ENCODE measurements at regions not wholly inside any gene's neighbourhood (a gene's known extent, or its start where the extent isn't known, plus 50 kb on each side); places are given as distances from the start of the nearest gene placed in this dataset.
"Not testable (repeated sequence)": the region's sequence is repeated elsewhere in the genome, so short reads cannot be mapped to it uniquely, and the experiment has no call there.

DNA sequence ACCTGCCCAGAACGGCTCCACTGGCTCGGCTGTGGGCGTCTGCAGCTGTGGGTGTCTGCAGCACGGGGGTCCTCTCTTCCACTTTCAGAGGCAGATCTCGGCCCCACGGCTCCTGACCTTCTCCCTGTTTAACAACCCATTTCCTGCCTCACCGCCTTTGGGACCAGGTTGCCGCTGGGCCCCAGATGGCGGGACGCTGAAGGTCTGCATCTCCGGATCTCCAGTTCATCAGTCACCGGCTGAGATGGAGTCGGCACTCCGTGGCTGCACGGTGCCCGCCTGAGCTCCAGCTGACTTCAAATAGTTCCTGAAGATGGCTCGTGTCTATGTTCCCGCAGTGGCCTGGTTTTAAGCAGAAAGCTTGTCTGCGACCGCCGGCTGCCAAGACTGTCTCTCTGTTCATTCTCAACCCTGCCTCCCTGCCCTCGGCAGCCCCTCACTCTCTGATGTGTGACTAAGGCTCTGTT is 475.9 kb downstream of the BRD1 start:
- peak; percentile 32 for DNase-seq (ENCODE audit: low spot score)

DNA sequence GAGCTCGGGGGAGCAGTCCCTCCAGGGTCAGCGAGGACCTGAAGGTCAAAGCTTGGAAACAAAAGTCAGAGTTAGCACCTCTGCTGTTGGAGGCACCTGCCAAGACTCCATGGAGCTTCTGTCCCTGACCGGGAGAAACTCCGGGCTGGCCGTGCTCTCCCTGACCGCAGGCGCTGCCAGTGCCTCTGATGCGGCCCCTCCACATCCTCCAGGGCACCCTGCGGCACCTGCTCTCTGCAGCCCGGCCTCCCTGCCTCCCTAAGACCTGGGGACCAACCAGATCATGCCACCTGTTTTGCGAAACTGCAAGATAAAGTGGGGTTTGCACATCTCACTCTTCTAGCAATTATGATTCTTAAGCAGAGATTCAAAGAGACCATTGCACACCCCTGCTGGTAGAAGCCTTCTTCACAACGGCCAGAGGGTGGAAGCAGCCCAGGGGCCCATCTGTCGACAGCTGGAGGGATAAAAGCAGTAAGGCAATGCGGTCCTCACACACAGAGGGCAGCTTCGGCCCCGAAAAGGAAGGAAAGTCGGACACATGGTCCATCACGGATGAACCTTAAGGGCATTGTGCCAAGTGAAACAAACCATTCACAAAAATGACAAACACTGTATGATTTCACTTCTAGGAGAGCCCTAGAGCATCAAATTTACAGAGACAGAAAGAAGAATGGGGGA is 477.1 kb downstream of the BRD1 start:
- peak; percentile 31 for DNase-seq (ENCODE audit: low spot score)

DNA sequence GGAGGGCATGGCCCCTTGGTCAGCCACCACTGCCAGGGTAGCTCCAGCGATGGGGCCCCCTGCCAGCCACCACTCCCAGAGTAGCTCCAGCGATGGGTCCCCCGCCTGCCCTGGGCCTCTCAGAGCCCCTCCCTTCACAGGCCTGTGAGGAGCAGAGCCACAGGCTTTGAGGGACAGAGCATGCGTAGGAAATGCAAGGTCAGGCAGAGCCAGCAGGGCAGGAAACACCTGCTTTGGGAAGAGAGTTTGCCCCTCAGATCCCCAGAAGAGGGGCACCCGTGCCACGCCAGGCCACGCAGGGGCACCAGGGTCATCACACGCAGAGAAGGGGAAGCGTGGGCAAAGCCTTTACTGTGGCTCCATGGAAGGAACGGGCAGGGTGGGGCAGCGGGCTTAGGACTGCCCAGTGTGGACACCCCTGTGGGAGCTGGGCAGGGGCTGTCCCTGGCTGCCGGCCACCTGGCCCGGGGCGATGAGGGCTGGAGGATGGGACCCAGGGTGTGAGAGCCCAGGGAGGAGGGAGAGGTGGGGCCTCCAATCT is 477.8 kb downstream of the BRD1 start:
- DNase-seq (ENCODE audit: low spot score), result peak; percentile 32

DNA sequence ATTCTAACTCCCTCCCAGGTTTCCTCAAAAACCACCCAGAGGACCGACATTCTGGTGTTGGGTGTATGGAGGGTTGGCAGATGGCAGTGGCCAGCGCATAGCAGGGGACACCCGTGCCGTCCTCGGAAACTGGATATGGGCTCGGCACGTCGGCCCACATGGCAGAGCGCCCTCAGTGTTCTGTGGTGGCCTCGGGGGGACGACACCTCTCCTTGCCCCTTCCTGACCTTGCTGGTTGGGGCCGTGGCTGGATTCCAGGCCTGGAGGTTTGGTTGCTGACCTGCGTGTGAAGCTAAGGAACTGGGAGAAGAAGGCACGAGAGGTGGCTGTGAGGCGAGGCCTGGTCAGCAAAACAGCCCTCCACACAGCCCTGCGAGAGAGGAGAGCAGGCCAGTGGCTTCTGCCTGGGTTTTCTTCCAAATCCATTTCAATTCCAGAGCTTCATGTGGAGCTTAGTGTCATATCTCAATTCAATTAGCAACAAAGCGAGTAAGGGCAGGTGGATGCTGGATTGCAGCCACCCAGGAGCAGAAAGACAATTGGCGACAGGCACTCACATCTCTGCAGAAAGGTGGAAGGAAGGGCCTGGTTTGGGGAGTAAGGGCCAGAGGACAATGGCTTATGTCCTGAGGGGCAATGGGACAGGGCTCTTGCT is 478.4 kb downstream of the BRD1 start:
- peak; percentile 29 for DNase-seq (ENCODE audit: low spot score)

DNA sequence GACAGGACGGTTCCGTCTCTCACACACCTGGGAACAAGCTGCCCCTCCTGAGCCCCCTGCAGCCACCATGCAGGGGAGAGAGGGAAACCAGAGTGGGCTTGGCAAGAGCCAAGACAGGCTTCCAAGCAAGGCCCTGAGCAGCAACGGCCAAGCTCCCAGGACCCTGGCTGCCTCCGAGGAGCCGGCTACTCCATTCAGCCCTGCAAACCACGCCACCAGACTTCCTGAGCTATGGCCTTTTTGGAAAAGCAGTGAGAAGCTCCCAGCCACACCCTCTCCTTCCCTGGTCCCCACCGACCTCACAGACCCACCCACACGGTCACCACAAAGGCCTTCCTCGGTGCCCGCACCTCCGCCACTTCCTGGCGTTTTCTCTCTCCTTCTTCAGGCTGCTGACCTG is 479.0 kb downstream of the BRD1 start:
- DNase-seq (ENCODE audit: low spot score), result peak; percentile 25

DNA sequence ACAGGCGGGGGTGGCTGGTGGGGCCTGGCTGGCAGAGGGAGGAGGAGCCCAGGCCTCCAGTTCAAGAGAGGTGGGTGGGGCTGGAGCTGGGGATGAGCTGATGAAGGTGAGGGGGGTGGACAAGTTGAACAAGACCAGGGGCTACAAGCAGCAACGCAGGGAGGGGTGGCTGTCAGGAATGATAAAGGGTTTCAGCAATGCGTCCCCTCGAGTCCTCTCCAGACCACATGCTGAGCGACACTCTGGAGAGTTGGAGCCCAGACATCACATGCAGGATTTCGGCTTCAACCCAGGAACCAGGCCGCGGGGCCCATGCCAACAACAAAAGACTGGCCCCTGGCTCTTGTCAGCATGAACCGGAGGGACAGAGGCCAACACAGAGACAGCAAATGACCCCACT is 480.3 kb downstream of the BRD1 start:
- peak; percentile 37 for DNase-seq (ENCODE audit: low spot score)

DNA sequence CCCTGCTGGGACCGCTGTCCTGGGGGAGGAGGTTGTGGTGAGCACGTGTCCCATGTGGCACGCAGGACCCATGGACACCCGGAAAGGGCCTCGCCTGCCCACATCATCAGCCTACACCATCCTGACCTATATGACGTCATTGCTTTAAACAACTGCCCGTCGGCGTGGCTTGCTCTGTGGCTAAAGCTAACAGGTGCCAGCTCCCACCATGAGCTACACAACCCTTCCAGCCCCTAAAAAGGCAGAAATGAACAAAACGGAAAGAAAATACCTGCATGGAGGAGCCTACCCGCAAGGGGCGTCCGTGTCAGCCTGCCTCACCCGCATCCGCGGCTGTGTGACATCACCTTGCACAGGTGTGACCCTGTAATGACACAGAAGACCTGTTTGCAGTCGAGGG is 481.8 kb downstream of the BRD1 start:
- no peak for DNase-seq (ENCODE audit: low spot score)

DNA sequence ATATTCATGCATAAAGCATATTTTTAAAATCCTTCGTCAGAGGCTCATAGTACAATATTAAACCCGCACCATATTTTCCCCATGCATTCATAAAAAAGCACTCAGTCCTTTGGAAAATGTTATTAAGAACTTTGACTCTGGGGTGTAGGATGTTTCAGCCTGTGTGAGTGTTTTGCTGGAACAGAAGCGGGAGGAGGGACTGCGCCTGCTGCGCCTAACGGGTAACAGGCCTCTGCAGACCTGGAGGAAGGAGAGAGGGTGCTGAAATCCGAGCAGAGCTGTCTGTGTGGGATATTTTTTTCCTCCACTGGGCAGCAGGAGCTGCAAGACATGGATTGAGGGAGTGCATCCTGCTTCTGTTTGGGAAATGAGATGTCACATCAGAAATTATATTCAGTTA is 483.0 kb downstream of the BRD1 start:
- peak; percentile 41 for DNase-seq (ENCODE audit: low spot score)

DNA sequence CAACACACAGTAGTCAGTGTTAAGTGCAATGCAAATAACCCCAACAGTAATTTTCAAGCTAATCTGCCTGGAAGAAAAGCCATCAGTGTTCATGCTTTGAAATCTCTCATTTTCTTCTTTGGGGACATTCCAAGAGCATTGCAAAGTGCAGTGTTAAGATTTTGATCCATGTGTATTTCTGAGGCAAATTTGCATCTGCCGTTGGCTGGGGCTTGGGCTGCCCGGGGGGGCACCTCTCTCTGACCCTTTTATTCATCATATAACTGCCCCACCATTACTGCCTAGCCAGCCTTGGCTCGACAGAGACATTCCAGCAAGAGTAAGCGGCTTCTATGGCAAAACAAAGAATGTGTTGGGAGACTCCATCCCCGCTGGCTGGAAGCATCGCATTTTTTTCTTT is 483.5 kb downstream of the BRD1 start:
- DNase-seq (ENCODE audit: low spot score), result peak; percentile 41

DNA sequence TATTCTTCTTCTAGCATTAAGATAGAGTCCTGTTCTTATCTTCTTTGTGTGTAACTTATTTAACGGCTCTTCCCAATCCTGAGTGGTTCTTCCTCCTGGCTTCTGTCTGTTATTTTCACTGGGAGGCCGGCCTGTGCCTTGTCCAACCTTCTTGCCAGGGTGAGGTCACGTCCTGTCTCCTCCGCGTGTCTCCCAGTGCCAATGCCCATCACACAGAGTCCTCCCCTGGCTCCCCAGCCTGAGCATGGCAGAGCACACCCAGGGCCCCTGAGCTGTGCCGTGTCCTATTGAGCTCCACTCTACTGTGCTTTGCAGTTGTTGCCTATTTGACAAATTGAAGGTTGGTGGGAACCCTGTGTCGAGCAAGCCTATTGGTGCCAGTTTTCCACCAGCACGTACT is 487.3 kb downstream of the BRD1 start:
- DNase-seq (ENCODE audit: low spot score), result no peak

DNA sequence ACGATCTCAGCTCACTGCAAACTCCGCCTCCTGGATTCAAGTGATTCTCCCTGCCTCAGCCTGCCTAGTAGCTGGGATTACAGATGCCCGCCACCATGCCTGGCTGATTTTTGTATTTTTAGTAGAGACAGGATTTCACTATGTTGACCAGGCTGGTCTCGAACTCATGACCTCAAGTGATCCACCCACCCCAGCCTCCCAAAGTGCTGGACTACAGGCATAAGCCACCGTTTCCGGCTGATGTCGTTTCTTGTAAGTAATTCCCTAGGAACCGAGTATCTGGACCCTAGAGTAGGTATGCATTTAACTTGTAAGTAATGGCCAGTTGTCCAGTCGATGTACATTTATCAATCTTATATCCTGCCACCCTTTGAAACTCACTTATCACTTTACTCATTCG is 491.2 kb downstream of the BRD1 start:
- DNase-seq (ENCODE audit: low spot score), result not testable (repeated sequence)

DNA sequence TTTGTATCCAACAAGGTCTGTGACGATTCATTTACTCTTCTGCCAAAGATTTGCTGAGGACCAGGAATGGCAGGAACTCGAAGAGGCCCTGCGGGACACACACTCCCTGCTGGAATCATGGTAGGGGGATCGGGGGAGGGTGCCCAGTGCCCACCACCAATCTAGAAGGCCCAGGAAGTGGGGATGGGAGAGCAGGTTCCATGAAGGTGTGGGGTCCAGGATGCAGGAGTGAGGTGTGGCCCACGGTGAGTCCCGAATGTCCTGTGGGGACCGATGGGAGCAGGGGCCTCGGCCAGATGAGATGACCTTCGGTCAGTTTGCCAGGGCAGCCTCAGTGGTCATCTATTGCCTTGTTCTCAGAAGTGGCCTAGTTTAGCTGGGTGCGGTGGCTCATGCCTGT is 492.7 kb downstream of the BRD1 start:
- peak; percentile 38 for DNase-seq (ENCODE audit: low spot score)

DNA sequence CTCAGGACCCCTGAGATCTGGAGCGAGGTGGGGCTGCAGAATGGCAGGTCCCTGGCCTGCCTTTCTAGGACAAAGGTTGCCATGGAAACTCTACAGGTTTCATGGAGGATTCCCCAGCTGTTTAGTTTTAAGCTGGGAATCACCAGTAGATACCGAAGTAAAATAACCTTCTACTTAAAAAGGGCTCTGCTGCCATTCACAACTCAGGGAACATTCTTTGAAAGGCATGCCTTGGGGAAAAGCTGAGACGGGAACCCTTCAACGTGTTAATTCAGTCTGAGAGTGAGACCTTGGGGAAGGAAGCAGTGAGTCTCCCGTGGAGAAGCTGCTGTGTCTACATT is 493.3 kb downstream of the BRD1 start:
- peak; percentile 46 for DNase-seq (ENCODE audit: low spot score)

DNA sequence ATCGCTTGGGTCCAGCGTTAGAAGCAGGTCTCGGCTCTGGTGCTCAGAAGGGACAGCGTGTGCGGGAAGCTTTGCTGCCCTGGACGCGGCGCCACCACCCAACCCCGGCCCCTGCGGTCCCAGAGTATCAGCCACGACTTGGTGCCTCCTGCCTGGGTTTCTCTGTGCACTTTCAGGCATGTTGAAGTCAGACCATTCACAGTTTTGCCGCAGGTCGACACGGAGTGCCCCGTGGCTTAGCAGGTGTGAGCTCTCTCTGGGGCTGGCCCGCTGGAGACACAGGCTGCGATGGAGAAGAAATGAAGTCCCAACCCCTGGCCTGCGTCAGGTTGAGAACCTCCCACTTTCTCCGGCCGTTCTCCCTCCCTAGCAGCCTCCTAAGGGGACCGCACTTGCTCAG is 494.5 kb downstream of the BRD1 start:
- DNase-seq (ENCODE audit: low spot score), result peak; percentile 37

DNA sequence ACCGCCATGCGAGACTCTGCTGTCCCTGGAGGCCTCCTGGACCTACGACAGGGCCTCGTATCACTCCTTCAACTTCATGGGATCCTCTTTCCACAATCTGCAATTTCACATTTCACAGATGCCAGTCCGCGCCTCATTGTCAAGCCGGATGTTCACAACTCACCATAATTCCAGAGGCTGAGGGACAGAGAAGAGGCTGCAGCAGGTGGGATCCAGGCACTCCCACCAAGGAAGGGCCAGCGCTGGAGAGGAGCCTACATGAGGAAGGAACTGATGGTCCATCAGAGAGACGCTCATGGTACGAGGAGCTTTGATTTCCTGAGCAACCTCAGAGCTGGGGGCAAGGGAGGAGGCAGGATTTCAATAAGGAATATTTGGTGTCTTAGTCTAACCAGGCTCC is 495.0 kb downstream of the BRD1 start:
- DNase-seq (ENCODE audit: low spot score), result peak; percentile 20

DNA sequence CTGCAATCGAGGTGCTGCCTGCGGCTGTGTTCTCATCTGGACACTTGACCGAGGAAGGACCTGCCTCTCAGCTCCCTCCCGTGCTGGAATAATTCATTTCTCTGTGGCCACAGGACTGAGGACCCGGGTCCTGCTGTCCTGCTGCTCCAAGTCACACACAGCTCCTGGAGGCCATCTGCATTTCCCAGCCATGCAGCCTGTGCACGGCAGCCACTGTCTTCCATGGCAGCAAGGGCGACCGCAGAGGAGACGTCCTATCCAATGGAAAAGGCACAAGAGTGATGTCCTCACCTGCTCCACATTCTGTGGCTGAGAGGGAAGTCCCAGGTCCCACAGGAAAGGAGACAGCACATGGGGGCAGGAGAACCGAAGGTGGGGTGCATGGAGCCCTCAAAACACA is 495.8 kb downstream of the BRD1 start:
- peak; percentile 32 for DNase-seq (ENCODE audit: low spot score)

DNA sequence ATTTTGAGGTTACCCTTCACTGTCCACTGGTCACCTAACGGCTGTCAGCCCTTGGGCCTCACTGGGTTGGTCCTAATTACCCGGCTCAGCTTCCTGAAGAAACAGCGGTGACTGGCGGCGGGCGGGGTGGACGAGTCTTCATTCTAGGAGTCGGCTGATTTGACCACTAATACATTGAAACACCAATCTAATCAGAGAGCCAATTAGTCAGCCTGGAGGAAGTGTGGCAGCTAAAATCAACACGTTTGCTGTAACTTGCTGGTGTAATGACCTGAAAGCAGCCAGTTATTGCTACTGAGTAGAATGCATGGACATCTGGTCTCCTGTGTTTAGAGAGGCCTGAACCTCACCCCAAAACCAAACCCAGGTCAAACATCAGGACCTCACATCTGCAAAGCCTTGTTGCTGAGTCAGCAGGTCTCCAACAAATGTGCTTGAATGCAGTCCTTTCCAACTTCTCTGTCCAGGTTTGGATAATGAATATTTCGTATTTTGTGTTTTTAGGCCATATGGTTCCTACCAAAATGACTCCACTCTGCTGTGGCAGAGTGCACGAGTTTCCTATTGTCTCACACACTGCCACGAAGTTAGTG is 496.4 kb downstream of the BRD1 start:
- peak; percentile 19 for DNase-seq (ENCODE audit: low spot score)

DNA sequence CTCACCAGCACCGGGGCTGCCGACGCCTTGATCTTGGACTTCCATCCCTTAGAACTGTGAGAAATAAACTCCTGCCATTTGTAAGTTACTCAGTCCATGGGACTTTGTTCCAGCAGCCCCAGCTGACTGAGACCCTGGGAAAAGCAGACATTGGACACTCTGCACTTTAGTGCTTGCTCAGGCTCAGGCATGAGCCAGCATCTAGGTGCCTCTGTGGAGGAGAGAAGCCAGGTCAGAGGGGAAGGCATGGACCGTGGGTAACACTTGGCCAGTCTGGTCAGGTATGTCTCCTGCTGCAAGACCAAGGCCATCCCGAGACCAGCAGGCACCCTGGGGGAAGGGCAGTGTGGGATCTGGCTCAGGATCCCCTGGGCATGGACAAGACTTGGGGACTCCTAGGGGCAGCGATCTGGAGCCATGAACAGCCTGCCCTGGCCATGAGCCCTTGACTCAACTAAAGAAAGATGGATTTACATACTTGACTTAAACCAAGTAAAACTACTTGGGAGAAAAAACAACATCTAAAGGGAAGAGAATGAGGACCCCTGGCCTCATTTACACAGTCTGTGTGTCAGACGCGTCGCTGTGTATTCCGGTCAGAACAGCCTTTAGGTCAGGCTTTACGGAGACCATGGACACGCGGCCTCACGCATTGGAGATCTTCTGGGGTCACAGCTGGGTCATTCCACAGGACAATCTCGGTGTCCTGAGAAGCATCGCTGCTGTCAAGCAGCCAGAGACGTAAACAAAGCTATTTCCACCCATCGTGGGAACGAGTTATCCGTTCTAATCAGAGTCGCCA is 497.1 kb downstream of the BRD1 start:
- DNase-seq (ENCODE audit: low spot score), result no peak

DNA sequence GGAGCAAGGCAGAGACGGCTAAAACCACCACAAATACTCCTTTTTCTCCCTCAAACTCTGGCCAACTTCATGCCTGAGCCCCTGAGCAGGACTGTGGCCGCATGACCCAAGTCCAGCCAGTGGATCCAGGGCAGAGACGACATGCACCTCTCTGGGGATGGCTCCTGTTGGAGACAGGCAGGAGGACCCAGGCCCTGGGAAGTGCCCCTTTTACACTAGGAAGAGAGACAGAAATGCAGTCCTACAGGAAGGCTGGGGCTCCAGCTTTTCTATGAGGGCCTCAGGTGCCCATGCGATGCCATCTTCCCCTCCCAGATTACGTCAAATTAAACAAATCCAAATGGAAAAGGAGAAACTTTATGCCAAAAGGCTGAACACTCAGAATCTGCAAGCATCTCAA is 498.0 kb downstream of the BRD1 start:
- DNase-seq (ENCODE audit: low spot score), result no peak

DNA sequence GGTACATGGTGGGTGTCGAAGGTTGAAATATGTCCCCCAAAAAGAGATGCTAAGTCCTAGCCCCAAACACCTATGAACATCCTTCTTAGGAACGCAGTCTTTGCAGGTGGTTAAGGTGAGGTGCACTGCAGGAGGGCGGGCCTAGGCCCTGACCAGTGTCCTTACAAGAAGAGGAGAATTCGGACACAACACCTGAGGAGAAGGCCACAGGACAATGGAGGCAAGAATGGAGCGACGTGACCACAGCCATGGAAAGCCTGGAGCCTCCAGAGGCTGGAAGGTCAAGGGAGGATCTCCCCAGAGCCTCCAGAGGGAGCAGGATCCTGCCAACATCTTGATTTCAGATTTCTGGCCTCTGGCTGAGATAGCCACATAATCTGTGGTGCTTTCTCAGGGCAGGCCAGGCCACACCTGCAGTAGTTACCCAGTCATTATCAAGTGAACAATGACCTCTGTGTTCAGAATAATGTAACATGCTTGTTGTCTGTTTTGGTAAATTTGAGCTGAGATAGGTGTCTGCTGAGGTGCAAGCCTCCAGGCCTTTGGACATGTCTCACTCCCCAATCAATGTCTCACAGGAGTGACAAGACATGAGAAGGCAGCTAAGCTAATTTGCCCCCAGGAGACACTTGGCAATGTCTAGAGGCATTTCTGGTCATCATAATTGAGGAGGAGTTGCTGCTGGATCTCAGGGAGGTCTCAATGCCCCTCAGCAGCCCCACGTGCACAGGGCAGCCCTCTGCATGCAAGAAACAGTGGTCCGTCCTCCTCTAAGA is 498.9 kb downstream of the BRD1 start:
- DNase-seq (ENCODE audit: low spot score), result no peak

DNA sequence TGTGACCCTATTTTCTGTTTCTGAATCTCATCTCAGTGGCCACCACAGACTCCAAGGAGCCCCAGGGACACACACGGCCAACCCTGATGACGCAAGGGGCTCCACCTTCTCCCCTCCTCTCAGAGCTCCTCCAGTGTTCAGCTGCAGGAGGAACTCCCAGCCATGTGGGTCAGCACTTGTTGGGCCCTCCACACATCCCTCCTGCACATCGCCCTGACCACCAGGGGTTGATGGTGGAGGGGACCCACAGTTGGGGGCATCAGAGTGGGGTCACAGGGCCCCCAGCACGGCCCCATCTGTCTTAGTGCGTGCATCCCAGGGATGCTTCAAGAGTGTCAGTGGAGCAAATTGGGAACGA is 499.6 kb downstream of the BRD1 start:
- no peak for DNase-seq (ENCODE audit: low spot score)
